ENCODE measurements at regions not wholly inside any gene's neighbourhood (a gene's known extent, or its start where the extent isn't known, plus 50 kb on each side); places are given as distances from the start of the nearest gene placed in this dataset.

DNA sequence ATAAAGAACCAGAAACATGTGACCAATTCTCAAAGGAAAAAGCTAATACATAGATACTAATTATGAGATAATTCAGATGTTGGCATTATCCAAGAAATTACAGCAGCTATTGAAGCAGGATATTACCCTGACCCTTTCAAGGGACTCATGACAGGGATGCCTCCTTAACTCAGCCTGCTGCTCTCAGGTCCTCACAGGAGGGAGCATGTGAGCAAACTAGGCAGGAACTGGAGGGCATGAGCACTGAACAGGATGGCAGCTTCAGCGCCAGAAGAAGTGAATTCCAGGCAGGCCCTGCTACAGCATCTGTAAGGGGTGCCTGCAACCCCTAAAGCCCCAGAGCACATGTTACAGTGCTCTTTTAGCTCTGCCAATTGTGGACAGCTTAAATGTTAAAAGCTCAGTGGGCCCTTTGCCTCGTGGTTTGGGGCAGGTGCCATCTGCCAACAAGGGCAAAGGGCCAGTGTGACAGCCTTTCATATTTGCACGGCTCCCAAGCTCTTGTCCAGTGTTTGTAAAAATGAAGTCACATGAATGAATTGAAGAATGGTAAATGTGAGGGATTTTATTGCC, 464.7 kb upstream of the COX7C start:
- no peak for ATAC-seq
- Histone ChIP-seq H2AFZ (ENCODE audit: low read depth, low read length) (no peak overlapping the region), H3K79me2 (ENCODE audit: control insufficient read depth, insufficient read depth, low read length) (no peaks in the 10 kb centered on the region), H3K4me3 (no peak overlapping the region), H3K4me2 (ENCODE audit: insufficient read depth, low read length) (no peak overlapping the region), H3K9me3 (replicated peaks; ENCODE audit: control insufficient read depth, insufficient read depth, low read depth, low read length) (no peaks in the 10 kb centered on the region), H3K36me3 (ENCODE audit: control insufficient read depth, insufficient read depth, low read length) (no peaks in the 10 kb centered on the region), H3K9ac (ENCODE audit: insufficient read depth in 1 of 2, low read depth in 2 of 2, low read length in 2 of 2) (no peak overlapping the region), H3K27ac (ENCODE audit: extremely low read depth, low read depth, low read length) (no peak overlapping the region), H3K9me1 (ENCODE audit: control insufficient read depth, insufficient read depth, low read length) (no peaks in the 10 kb centered on the region), H3K4me1 (replicated peaks in 1 of 2; ENCODE audit: control insufficient read depth in 2 of 2, insufficient read depth in 2 of 2, low read length in 2 of 2) (no peaks in the 10 kb centered on the region), H4K20me1 (replicated peaks; ENCODE audit: control insufficient read depth, insufficient read depth, low read length) (no peaks in the 10 kb centered on the region), H3K27me3 (ENCODE audit: control insufficient read depth in 2 of 2, insufficient read depth in 2 of 2, low read length in 2 of 2) (no peaks in the 10 kb centered on the region)
- ChIA-PET CTCF (ENCODE audit: low intra/inter-chr PET ratio) (no interaction called here), POLR2A (interaction anchor here (0.6 kb wide), 1 partner anchor 941 kb away, joined by 3 read pairs; no protein-coding TSS in a partner anchor)
- no peak for DNase-seq (ENCODE audit: extremely low read depth in 1 of 4, low spot score in 3 of 4)
- intact Hi-C loops (cut with micrococcal nuclease): no loop called here
- BruUV-seq (replicated peaks): no TSS peak
- TF ChIP-seq MBD2 (IDR thresholded peaks at IDR 0.05; ENCODE audit: borderline replicate concordance, low read depth) (no peak), IFI16 (CRISPR knock-in tag; IDR thresholded peaks at IDR 0.05) (no peak), ETV5 (CRISPR knock-in tag; IDR thresholded peaks at IDR 0.05; ENCODE audit: low read depth) (no peak), CREM (IDR thresholded peaks at IDR 0.05; ENCODE audit: low read depth) (no peak), MECOM (CRISPR knock-in tag; IDR thresholded peaks at IDR 0.05) (no peak), BACH1 (tag; IDR thresholded peaks at IDR 0.05) (no peak), GABPB1 (CRISPR knock-in tag; IDR thresholded peaks at IDR 0.05) (no peak), TBL1XR1 (IDR thresholded peaks at IDR 0.05; ENCODE audit: low read length in 2 of 2) (no peak), HMGN3 (IDR thresholded peaks at IDR 0.05; ENCODE audit: borderline replicate concordance, extremely low read depth, insufficient read length, low read depth, low read length) (no peak), TEAD2 (tag; IDR thresholded peaks at IDR 0.05) (no peak), TEAD4 (IDR thresholded peaks at IDR 0.05; ENCODE audit: low read length) (no peak), TEAD4 (CRISPR knock-in tag; IDR thresholded peaks at IDR 0.05; ENCODE audit: borderline replicate concordance) (no peak), CEBPG (CRISPR knock-in tag; IDR thresholded peaks at IDR 0.05) (no peak), CEBPG (tag; conservative IDR thresholded peaks at IDR 0.05 in 1 of 2, IDR thresholded peaks at IDR 0.05 in 1 of 2) (no peak), CCAR2 (IDR thresholded peaks at IDR 0.05; ENCODE audit: low read depth, low read length) (no peak), DACH1 (IDR thresholded peaks at IDR 0.05; ENCODE audit: partially characterized antibody) (no peak), PHTF2 (CRISPR knock-in tag; IDR thresholded peaks at IDR 0.05) (no peak), EGR1 (conservative IDR thresholded peaks at IDR 0.05) (no peak)
- TF ChIP-seq, protein P1, sequence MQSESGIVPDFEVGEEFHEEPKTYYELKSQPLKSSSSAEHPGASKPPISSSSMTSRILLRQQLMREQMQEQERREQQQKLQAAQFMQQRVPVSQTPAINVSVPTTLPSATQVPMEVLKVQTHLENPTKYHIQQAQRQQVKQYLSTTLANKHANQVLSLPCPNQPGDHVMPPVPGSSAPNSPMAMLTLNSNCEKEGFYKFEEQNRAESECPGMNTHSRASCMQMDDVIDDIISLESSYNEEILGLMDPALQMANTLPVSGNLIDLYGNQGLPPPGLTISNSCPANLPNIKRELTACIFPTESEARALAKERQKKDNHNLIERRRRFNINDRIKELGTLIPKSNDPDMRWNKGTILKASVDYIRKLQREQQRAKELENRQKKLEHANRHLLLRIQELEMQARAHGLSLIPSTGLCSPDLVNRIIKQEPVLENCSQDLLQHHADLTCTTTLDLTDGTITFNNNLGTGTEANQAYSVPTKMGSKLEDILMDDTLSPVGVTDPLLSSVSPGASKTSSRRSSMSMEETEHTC (IDR thresholded peaks at IDR 0.05): no peak
- TF ChIP-seq, protein P2, sequence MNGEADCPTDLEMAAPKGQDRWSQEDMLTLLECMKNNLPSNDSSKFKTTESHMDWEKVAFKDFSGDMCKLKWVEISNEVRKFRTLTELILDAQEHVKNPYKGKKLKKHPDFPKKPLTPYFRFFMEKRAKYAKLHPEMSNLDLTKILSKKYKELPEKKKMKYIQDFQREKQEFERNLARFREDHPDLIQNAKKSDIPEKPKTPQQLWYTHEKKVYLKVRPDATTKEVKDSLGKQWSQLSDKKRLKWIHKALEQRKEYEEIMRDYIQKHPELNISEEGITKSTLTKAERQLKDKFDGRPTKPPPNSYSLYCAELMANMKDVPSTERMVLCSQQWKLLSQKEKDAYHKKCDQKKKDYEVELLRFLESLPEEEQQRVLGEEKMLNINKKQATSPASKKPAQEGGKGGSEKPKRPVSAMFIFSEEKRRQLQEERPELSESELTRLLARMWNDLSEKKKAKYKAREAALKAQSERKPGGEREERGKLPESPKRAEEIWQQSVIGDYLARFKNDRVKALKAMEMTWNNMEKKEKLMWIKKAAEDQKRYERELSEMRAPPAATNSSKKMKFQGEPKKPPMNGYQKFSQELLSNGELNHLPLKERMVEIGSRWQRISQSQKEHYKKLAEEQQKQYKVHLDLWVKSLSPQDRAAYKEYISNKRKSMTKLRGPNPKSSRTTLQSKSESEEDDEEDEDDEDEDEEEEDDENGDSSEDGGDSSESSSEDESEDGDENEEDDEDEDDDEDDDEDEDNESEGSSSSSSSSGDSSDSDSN (IDR thresholded peaks at IDR 0.05; ENCODE audit: borderline replicate concordance in 1 of 2, low read depth in 2 of 2, low read length in 2 of 2): no peak
- FAIRE-seq: no peak
- WGBS (ENCODE audit: insufficient coverage, low coverage, missing lambda C conversion rate): 2% methylated on average over 3 of the region's 3 CpGs
- in situ Hi-C loops (cut with MboI): no loop called here
